Adrenal gland (tissue), 9 donors: ENCODE measurements at regions not wholly inside any gene's neighbourhood (a gene's known extent, or its start where the extent isn't known, plus 50 kb on each side); places are given as distances from the start of the nearest gene placed in this dataset.

Source experiments
- DNase-seq, 7 donors: peaks; one replicate each; pipeline ENCODE4 v3.0.0-alpha.2; 2019 to 2020
- H3K27ac ChIP-seq, 5 donors: fragments of 200-600 bp; sonication (generic) in 4 of 5; 1 replicate in 3 of 5; 2 replicates in 2 of 5; pipeline versions ENCODE4 v1.5.1 to v1.8.0; 2016 to 2020; ENCODE audit warnings: mild to moderate bottlenecking in 1 of 5
- H3K27me3 ChIP-seq: fragments of 200-600 bp; 2 replicates; pipeline ENCODE4 v1.8.0; 2021
- H3K36me3 ChIP-seq, 2 donors: fragments of 200-600 bp; replicated peaks in 1 of 2; 1 replicate in 1 of 2; 2 replicates in 1 of 2; pipeline versions ENCODE4 v1.5.1 to v1.8.0; 2018 to 2022
- H3K4me1 ChIP-seq, 2 donors: fragments of 200-600 bp; replicated peaks in 1 of 2; 1 replicate in 1 of 2; 2 replicates in 1 of 2; pipeline versions ENCODE4 v1.5.1 to v1.8.0; 2018 to 2021
- H3K4me3 ChIP-seq, 4 donors: fragments of 200-600 bp; sonication (generic) in 3 of 4; one replicate each; pipeline ENCODE4 v1.5.1; 2016 to 2018
- H3K9me3 ChIP-seq, 3 donors: fragments of 200-600 bp; sonication (generic) in 1 of 3; replicated peaks in 1 of 3; 1 replicate in 2 of 3; 2 replicates in 1 of 3; pipeline versions ENCODE4 v1.5.1 to v1.8.0; 2016 to 2021
- POLR2A ChIP-seq, 2 donors: fragments of 450-650 bp; IDR thresholded peaks; one replicate each; pipeline ENCODE4 v1.6.1; 2017; ENCODE audit warnings: antibody characterized with exemption in 2 of 2, mild to moderate bottlenecking in 2 of 2, moderate library complexity in 1 of 2
- WGBS, 4 donors: extraction: QIAGEN DNeasy Blood & Tissue Kit in 2 of 4; methylation state at CpG; one replicate each; pipeline versions ENCODE4 v1.1.5 to v1.1.7; 2013 to 2017; 5-methylcytosine and 5-hydroxymethylcytosine counted together
- intact Hi-C, 2 donors: fragments of 100-400 bp; cut with DNase I; formaldehyde crosslinking; loops; one replicate each; pipeline versions ENCODE4 v1.14.1 to v1.15.0; 2022 to 2023
- TF ChIP-seq, protein P1 (sequence below), 6 experiments: fragments of 450-650 bp in 4 of 6; fragments of 200-600 bp in 2 of 6; sonication (generic) in 1 of 6; IDR thresholded peaks; 1 replicate in 5 of 6; 2 replicates in 1 of 6; pipeline versions ENCODE4 v1.5.1 to v1.8.0; 2016 to 2021; ENCODE audit warnings: antibody characterized with exemption in 6 of 6, mild to moderate bottlenecking in 2 of 6, moderate library complexity in 1 of 6
- donor health status: healthy with polysubstance abuse.
- donor health status: Bipolar disorder and iron deficiency.
- donor health status: DM: yes; HTN: yes; CAD: no.
- donor health status: DM: no; HTN: no; CAD: no.
- donor health status: DM: no; HTN: no; CAD: no.

GRCh38 chr3:10725067-10725466, 91.0 kb upstream of the SLC6A11 start:
- TF ChIP-seq, protein P1, sequence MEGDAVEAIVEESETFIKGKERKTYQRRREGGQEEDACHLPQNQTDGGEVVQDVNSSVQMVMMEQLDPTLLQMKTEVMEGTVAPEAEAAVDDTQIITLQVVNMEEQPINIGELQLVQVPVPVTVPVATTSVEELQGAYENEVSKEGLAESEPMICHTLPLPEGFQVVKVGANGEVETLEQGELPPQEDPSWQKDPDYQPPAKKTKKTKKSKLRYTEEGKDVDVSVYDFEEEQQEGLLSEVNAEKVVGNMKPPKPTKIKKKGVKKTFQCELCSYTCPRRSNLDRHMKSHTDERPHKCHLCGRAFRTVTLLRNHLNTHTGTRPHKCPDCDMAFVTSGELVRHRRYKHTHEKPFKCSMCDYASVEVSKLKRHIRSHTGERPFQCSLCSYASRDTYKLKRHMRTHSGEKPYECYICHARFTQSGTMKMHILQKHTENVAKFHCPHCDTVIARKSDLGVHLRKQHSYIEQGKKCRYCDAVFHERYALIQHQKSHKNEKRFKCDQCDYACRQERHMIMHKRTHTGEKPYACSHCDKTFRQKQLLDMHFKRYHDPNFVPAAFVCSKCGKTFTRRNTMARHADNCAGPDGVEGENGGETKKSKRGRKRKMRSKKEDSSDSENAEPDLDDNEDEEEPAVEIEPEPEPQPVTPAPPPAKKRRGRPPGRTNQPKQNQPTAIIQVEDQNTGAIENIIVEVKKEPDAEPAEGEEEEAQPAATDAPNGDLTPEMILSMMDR (IDR thresholded peaks at IDR 0.05): no peak
- TF ChIP-seq POLR2A (IDR thresholded peaks at IDR 0.05): no peak

GRCh38 chr3:10725846-10726245, 90.2 kb upstream of the SLC6A11 start:
- Histone ChIP-seq H3K4me3 (no peak overlapping the region), H3K27me3 (no peaks in the 10 kb centered on the region), H3K9me3 (no peaks in the 10 kb centered on the region), H3K27ac (no peak overlapping the region), H3K4me1 (no peaks in the 10 kb centered on the region), H3K36me3 (no peaks in the 10 kb centered on the region)
- WGBS, 4 donors: 72 to 86% (median 83%) methylated on average over 5 of the region's 5 CpGs
- TF ChIP-seq, protein P1 (IDR thresholded peaks at IDR 0.05): no peak
- TF ChIP-seq POLR2A (IDR thresholded peaks at IDR 0.05): no peak
- no peak for DNase-seq
- intact Hi-C loops: no loop called here

More at GRCh38 chr3:10725067-10725466, 91.0 kb upstream of the SLC6A11 start:
- Histone ChIP-seq H3K36me3 (no peaks in the 10 kb centered on the region), H3K27ac (no peak overlapping the region), H3K4me1 (no peaks in the 10 kb centered on the region), H3K4me3 (no peak overlapping the region), H3K9me3 (no peaks in the 10 kb centered on the region), H3K27me3 (no peaks in the 10 kb centered on the region)
- intact Hi-C loops: no loop called here
- WGBS, 4 donors: 22 to 53% (median 35%) methylated on average over 1 of the region's 1 CpG; no CpG with 5 or more reads in 1 of the 4 donors
- DNase-seq: no peak

DNA sequence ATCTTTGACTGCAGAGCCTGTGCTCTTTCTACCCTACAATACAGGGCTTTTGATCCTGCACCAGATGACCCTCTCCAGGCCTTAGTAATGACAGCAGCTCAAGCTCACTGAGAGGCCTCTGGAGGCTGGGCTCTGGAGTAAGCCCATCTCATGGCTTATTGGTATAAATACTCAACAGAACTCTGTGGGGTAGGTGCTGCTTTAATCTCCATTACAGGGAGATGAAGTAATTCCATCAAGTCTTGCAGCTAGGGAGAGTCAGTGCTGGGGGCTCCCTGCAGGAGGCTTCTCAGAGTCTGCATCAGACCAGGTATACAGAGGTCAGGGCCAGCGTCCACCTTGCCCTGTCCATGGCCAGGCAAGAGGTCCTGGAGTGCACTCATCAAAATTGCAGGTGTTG, 89.2 kb upstream of the SLC6A11 start:
- TF ChIP-seq POLR2A (IDR thresholded peaks at IDR 0.05): no peak
- TF ChIP-seq, protein P1 (IDR thresholded peaks at IDR 0.05): no peak
- Histone ChIP-seq H3K9me3 (no peaks in the 10 kb centered on the region), H3K4me1 (no peaks in the 10 kb centered on the region), H3K27ac (no peak overlapping the region), H3K4me3 (no peak overlapping the region), H3K36me3 (no peaks in the 10 kb centered on the region), H3K27me3 (no peaks in the 10 kb centered on the region)
- peak in 1 of 7 donors; percentile 4 for DNase-seq
- WGBS, 4 donors: 68 to 100% (median 80%) methylated on average over 1 of the region's 1 CpG
- intact Hi-C loops: no loop called here

GRCh38 chr3:10729439-10729838, 86.6 kb upstream of the SLC6A11 start:
- H3K36me3 ChIP-seq: no peaks in the 10 kb centered on the region
- no peak overlapping the region for H3K4me3 ChIP-seq
- no peak for TF ChIP-seq POLR2A (IDR thresholded peaks at IDR 0.05)
- TF ChIP-seq, protein P1 (IDR thresholded peaks at IDR 0.05): no peak
- no peaks in the 10 kb centered on the region for H3K27me3 ChIP-seq
- no peak overlapping the region for H3K27ac ChIP-seq
- no peak for DNase-seq
- intact Hi-C loops: no loop called here
- peaks cover 0 to 10% (median 0%) of the 10 kb centered on the region in 3 donors for H3K9me3 ChIP-seq
- 53 to 69% (median 66%) methylated on average over 2 of the region's 2 CpGs for WGBS, 4 donors
- H3K4me1 ChIP-seq: no peaks in the 10 kb centered on the region
